WTC11 (cell line): ENCODE measurements at regions not wholly inside any gene's neighbourhood (a gene's known extent, or its start where the extent isn't known, plus 50 kb on each side); places are given as distances from the start of the nearest gene placed in this dataset.
"Not testable (repeated sequence)": the region's sequence is repeated elsewhere in the genome, so short reads cannot be mapped to it uniquely, and the experiment has no call there.

ENCODE experiments used
- ZNF121 ChIP-seq: sonication (generic); formaldehyde crosslinking; IDR thresholded peaks from 2 replicates; pipeline ENCODE4 v1.8.0; 2023; ENCODE audit warnings: missing genetic modification reagents
- TF ChIP-seq, protein P1 (sequence below): fragments of 200-600 bp; IDR thresholded peaks from 2 replicates; pipeline ENCODE4 v1.8.0; 2022; ENCODE audit warnings: antibody characterized with exemption

DNA sequence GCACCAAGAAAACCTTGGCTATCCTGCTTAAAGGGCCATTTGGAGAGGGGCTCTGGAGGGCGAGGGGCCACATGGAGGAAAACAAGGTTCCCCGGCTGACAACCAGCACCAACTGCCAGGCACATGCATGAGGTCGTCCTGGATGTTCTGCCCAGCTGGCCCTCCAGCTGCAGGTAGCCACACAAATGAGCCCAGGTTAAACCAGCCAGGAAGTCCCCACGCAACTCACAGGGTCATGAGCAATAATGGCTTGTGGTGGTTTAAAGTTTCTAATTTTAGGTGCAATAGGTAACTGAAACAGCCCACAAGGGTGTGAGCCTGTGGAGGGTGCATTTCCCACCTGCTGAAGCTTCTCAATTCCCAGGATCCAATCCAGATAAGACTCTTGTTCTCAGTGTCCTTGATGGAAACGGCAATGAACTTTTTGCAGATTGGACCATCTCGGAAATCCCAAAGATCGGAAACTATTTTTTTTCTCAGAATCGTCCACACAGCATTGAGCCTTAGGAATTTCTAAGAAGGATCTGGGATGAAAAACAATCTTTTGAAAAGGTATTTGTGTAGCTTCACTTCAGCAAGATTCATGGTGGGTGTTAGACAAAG, 123.2 kb downstream of the UNC93B1 start:
- not testable (repeated sequence) for TF ChIP-seq ZNF121
- TF ChIP-seq, protein P1, sequence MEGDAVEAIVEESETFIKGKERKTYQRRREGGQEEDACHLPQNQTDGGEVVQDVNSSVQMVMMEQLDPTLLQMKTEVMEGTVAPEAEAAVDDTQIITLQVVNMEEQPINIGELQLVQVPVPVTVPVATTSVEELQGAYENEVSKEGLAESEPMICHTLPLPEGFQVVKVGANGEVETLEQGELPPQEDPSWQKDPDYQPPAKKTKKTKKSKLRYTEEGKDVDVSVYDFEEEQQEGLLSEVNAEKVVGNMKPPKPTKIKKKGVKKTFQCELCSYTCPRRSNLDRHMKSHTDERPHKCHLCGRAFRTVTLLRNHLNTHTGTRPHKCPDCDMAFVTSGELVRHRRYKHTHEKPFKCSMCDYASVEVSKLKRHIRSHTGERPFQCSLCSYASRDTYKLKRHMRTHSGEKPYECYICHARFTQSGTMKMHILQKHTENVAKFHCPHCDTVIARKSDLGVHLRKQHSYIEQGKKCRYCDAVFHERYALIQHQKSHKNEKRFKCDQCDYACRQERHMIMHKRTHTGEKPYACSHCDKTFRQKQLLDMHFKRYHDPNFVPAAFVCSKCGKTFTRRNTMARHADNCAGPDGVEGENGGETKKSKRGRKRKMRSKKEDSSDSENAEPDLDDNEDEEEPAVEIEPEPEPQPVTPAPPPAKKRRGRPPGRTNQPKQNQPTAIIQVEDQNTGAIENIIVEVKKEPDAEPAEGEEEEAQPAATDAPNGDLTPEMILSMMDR = not testable (repeated sequence)
